H1 (cell line): ENCODE measurements at regions not wholly inside any gene's neighbourhood (a gene's known extent, or its start where the extent isn't known, plus 50 kb on each side); places are given as distances from the start of the nearest gene placed in this dataset.

Source experiments
- CTCF ChIP-seq, 3 experiments: IDR thresholded peaks; 1 replicate in 2 of 3; 2 replicates in 1 of 3; pipeline versions ENCODE4 v1.5.1 to v1.6.1; 2011; ENCODE audit warnings: low read length in 3 of 3, mild to moderate bottlenecking in 3 of 3, inconsistent platforms in 2 of 3, low read depth in 1 of 3, moderate library complexity in 1 of 3; ENCODE audit not compliant: insufficient read depth in 1 of 3; ENCODE audit errors: control extremely low read depth in 1 of 3
- EZH2 ChIP-seq: fragments of 200-600 bp; sonication (generic); IDR thresholded peaks from 2 replicates; pipeline ENCODE4 v1.7.1; 2012; ENCODE audit warnings: low read depth, mild to moderate bottlenecking, moderate library complexity, low read length, inconsistent platforms; ENCODE audit not compliant: severe bottlenecking
- KDM1A ChIP-seq: fragments of 200-600, 300-600 bp; sonication (generic); IDR thresholded peaks from 2 replicates; pipeline ENCODE4 v1.7.1; 2016; ENCODE audit warnings: mild to moderate bottlenecking, low read length, borderline replicate concordance
- RFX5 ChIP-seq: IDR thresholded peaks from 2 replicates; pipeline ENCODE4 v1.6.1; 2011; ENCODE audit warnings: low read depth, low read length, improper control_type of control experiment, borderline replicate concordance

GRCh38 chr7:16189026-16189715 lies 232.2 kb downstream of the CRPPA start:
- TF ChIP-seq CTCF (IDR thresholded peaks at IDR 0.05; ENCODE audit: control extremely low read depth in 1 of 3, insufficient read depth in 1 of 3, low read depth in 1 of 3, low read length in 3 of 3) (no peak), RFX5 (no peak), EZH2 (no peak), KDM1A (no peak)
